H1 (cell line): ENCODE measurements at regions not wholly inside any gene's neighbourhood (a gene's known extent, or its start where the extent isn't known, plus 50 kb on each side); places are given as distances from the start of the nearest gene placed in this dataset.

Source experiments
- CHD7 ChIP-seq: fragments of 300-600 bp; sonication (generic); IDR thresholded peaks from 2 replicates; pipeline ENCODE4 v1.7.1; 2012; ENCODE audit warnings: low read length, moderate library complexity, mild to moderate bottlenecking, inconsistent platforms; ENCODE audit not compliant: insufficient replicate concordance

GRCh38 chr13:107293924-107294323 is 726.0 kb upstream of the ARGLU1 start (continued):
- TF ChIP-seq CHD7, result no peak
